Sigmoid colon (tissue), 3 donors: ENCODE measurements at regions not wholly inside any gene's neighbourhood (a gene's known extent, or its start where the extent isn't known, plus 50 kb on each side); places are given as distances from the start of the nearest gene placed in this dataset.

ENCODE experiments used
- POLR2A ChIP-seq, 2 donors: fragments of 450-650 bp; IDR thresholded peaks; one replicate each; pipeline ENCODE4 v1.6.1; 2016; ENCODE audit warnings: antibody characterized with exemption in 2 of 2, mild to moderate bottlenecking in 2 of 2, moderate library complexity in 2 of 2
- TF ChIP-seq, protein P1 (sequence below), 4 experiments: fragments of 450-650 bp in 3 of 4; fragments of 200-600 bp in 1 of 4; IDR thresholded peaks; one replicate each; pipeline ENCODE4 v1.5.1; 2016 to 2019; ENCODE audit warnings: antibody characterized with exemption in 4 of 4, mild to moderate bottlenecking in 3 of 4, moderate library complexity in 2 of 4

DNA sequence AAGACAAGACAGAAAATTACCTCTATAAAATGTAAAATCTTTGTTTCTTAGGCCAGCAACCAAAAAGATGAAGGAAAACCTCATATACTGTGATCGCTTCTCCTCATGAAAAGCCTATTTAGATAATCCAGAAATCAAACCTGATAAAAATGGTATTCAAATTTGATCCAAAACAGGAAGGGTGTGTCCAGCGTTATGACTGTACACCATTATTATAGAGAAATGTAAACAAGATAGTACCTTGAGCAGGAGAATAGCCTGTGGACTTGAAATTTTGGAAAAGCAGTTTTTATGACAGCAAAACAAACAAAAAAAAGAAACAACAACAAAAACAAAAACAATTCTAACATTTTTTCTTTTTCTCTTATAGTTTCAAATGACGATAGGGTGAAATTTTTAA, 1382.8 kb upstream of the CDH9 start:
- no peak for TF ChIP-seq POLR2A (IDR thresholded peaks at IDR 0.05)
- TF ChIP-seq, protein P1, sequence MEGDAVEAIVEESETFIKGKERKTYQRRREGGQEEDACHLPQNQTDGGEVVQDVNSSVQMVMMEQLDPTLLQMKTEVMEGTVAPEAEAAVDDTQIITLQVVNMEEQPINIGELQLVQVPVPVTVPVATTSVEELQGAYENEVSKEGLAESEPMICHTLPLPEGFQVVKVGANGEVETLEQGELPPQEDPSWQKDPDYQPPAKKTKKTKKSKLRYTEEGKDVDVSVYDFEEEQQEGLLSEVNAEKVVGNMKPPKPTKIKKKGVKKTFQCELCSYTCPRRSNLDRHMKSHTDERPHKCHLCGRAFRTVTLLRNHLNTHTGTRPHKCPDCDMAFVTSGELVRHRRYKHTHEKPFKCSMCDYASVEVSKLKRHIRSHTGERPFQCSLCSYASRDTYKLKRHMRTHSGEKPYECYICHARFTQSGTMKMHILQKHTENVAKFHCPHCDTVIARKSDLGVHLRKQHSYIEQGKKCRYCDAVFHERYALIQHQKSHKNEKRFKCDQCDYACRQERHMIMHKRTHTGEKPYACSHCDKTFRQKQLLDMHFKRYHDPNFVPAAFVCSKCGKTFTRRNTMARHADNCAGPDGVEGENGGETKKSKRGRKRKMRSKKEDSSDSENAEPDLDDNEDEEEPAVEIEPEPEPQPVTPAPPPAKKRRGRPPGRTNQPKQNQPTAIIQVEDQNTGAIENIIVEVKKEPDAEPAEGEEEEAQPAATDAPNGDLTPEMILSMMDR (IDR thresholded peaks at IDR 0.05): no peak
